Transverse colon (tissue), 3 donors: ENCODE measurements at regions not wholly inside any gene's neighbourhood (a gene's known extent, or its start where the extent isn't known, plus 50 kb on each side); places are given as distances from the start of the nearest gene placed in this dataset.

ENCODE experiments used
- POLR2A ChIP-seq: fragments of 450-650 bp; IDR thresholded peaks from one replicate; pipeline ENCODE4 v1.6.1; 2016; ENCODE audit warnings: antibody characterized with exemption, mild to moderate bottlenecking, moderate library complexity
- TF ChIP-seq, protein P1 (sequence below), 5 experiments: fragments of 200-600 bp in 3 of 5; fragments of 450-650 bp in 2 of 5; sonication (generic) in 3 of 5; IDR thresholded peaks; 1 replicate in 2 of 5; 2 replicates in 3 of 5; pipeline ENCODE4 v1.5.1; 2016 to 2017; ENCODE audit warnings: antibody characterized with exemption in 5 of 5, inconsistent platforms in 3 of 5, mild to moderate bottlenecking in 2 of 5, moderate library complexity in 1 of 5

- TF ChIP-seq, protein P1, sequence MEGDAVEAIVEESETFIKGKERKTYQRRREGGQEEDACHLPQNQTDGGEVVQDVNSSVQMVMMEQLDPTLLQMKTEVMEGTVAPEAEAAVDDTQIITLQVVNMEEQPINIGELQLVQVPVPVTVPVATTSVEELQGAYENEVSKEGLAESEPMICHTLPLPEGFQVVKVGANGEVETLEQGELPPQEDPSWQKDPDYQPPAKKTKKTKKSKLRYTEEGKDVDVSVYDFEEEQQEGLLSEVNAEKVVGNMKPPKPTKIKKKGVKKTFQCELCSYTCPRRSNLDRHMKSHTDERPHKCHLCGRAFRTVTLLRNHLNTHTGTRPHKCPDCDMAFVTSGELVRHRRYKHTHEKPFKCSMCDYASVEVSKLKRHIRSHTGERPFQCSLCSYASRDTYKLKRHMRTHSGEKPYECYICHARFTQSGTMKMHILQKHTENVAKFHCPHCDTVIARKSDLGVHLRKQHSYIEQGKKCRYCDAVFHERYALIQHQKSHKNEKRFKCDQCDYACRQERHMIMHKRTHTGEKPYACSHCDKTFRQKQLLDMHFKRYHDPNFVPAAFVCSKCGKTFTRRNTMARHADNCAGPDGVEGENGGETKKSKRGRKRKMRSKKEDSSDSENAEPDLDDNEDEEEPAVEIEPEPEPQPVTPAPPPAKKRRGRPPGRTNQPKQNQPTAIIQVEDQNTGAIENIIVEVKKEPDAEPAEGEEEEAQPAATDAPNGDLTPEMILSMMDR (IDR thresholded peaks at IDR 0.05) = no peak
- TF ChIP-seq POLR2A = no peak
Measured at GRCh38 chr7:118311121-118311836, 86.8 kb downstream of the ANKRD7 start.
